HEK293 (cell line): ENCODE measurements at regions not wholly inside any gene's neighbourhood (a gene's known extent, or its start where the extent isn't known, plus 50 kb on each side); places are given as distances from the start of the nearest gene placed in this dataset.

Source experiments
- CTCF ChIA-PET: fragments of 350-600 bp; formaldehyde crosslinking; extraction: SDS; loops from one replicate; lab custom pipeline; 2021; ENCODE audit warnings: antibody characterized with exemption; lab: Yijun Ruan, JAX
- POLR2A ChIA-PET: fragments of 300-600 bp; formaldehyde crosslinking; extraction: SDS; loops from one replicate; lab custom pipeline; 2020; ENCODE audit warnings: antibody characterized with exemption, inconsistent platforms; lab: Yijun Ruan, JAX
- H3K27ac ChIP-seq: fragments of 200-500 bp; sonication (Bioruptor generic); 2 replicates; pipeline ENCODE4 v1.5.1; 2014; ENCODE audit warnings: low read depth, low read length, control low read depth, inconsistent platforms; ENCODE audit errors: extremely low read depth
- H3K36me3 ChIP-seq, 2 experiments: fragments of 200-500 bp in 1 of 2; sonication (Bioruptor generic) in 1 of 2; 1 replicate in 1 of 2; 2 replicates in 1 of 2; pipeline ENCODE4 v1.5.1; 2014 to 2017; ENCODE audit warnings: inconsistent platforms in 2 of 2, low read length in 2 of 2; ENCODE audit not compliant: control insufficient read depth in 2 of 2, insufficient read depth in 1 of 2
- H3K4me1 ChIP-seq: fragments of 200-500 bp; sonication (Bioruptor generic); 2 replicates; pipeline ENCODE4 v1.5.1; 2014; ENCODE audit warnings: mild to moderate bottlenecking, low read length, inconsistent platforms; ENCODE audit not compliant: control insufficient read depth, insufficient read depth
- H3K4me3 ChIP-seq: 2 replicates; pipeline ENCODE4 v1.5.1; 2011; ENCODE audit warnings: low read depth, mild to moderate bottlenecking, control low read depth, low read length, moderate library complexity
- H3K9me3 ChIP-seq: fragments of 200-500 bp; sonication (Bioruptor generic); 2 replicates; pipeline ENCODE4 v1.5.1; 2014; ENCODE audit warnings: low read depth, low read length, inconsistent platforms; ENCODE audit not compliant: control insufficient read depth, insufficient read depth
- GLI2 ChIP-seq: fragments of 450-650 bp; formaldehyde crosslinking; IDR thresholded peaks from 2 replicates; pipeline ENCODE4; 2017; ENCODE audit warnings: missing biosample characterization, missing genetic modification characterization, low read depth, borderline replicate concordance
- PRDM10 ChIP-seq: fragments of 450-650 bp; formaldehyde crosslinking; IDR thresholded peaks from 2 replicates; pipeline ENCODE4 v1.5.1; 2016; ENCODE audit warnings: missing biosample characterization, missing genetic modification characterization
- REPIN1 ChIP-seq: fragments of 450-650 bp; formaldehyde crosslinking; IDR thresholded peaks from 2 replicates; pipeline ENCODE4 v1.5.1; 2017; ENCODE audit warnings: missing biosample characterization, missing genetic modification characterization, low read depth
- SCRT2 ChIP-seq: fragments of 450-650 bp; formaldehyde crosslinking; IDR thresholded peaks from 2 replicates; pipeline ENCODE4 v1.5.1; 2016; ENCODE audit warnings: missing biosample characterization, missing genetic modification characterization
- YY1 ChIP-seq: fragments of 450-650 bp; formaldehyde crosslinking; IDR thresholded peaks from 2 replicates; pipeline ENCODE4 v1.5.1; 2018; ENCODE audit warnings: missing biosample characterization, missing genetic modification characterization
- ZBTB1 ChIP-seq: fragments of 450-650 bp; formaldehyde crosslinking; IDR thresholded peaks from 2 replicates; pipeline ENCODE4 v1.5.1; 2016; ENCODE audit warnings: missing biosample characterization, missing genetic modification characterization
- ZBTB26 ChIP-seq: fragments of 450-650 bp; formaldehyde crosslinking; optimal IDR thresholded peaks from 2 replicates; pipeline ENCODE3; 2016; ENCODE audit warnings: missing biosample characterization, mild to moderate bottlenecking, missing genetic modification characterization
- ZBTB48 ChIP-seq: fragments of 450-650 bp; formaldehyde crosslinking; IDR thresholded peaks from 2 replicates; pipeline ENCODE4 v1.5.1; 2016; ENCODE audit warnings: missing biosample characterization, missing genetic modification characterization
- ZNF121 ChIP-seq: fragments of 450-650 bp; formaldehyde crosslinking; IDR thresholded peaks from 2 replicates; pipeline ENCODE4 v1.5.1; 2016; ENCODE audit warnings: missing biosample characterization, missing genetic modification characterization
- ZNF146 ChIP-seq: fragments of 450-650 bp; formaldehyde crosslinking; IDR thresholded peaks from 2 replicates; pipeline ENCODE4 v1.5.1; 2016; ENCODE audit warnings: missing biosample characterization, missing genetic modification characterization
- ZNF394 ChIP-seq: fragments of 450-650 bp; formaldehyde crosslinking; IDR thresholded peaks from 2 replicates; pipeline ENCODE4 v1.5.1; 2016; ENCODE audit warnings: missing biosample characterization, missing genetic modification characterization, mild to moderate bottlenecking, moderate library complexity, borderline replicate concordance
- ZNF416 ChIP-seq: fragments of 450-650 bp; formaldehyde crosslinking; IDR thresholded peaks from 2 replicates; pipeline ENCODE4 v1.5.1; 2016; ENCODE audit warnings: missing biosample characterization, missing genetic modification characterization
- ZNF48 ChIP-seq: fragments of 450-650 bp; formaldehyde crosslinking; IDR thresholded peaks from 2 replicates; pipeline ENCODE4 v1.5.1; 2016; ENCODE audit warnings: missing biosample characterization, missing genetic modification characterization
- ZNF488 ChIP-seq: fragments of 450-650 bp; formaldehyde crosslinking; IDR thresholded peaks from 2 replicates; pipeline ENCODE4 v1.5.1; 2016; ENCODE audit warnings: missing biosample characterization, missing genetic modification characterization
- ZNF544 ChIP-seq: fragments of 450-650 bp; formaldehyde crosslinking; IDR thresholded peaks from 2 replicates; pipeline ENCODE4 v1.5.0; 2017; ENCODE audit warnings: missing biosample characterization, missing genetic modification characterization
- ZNF548 ChIP-seq: fragments of 450-650 bp; formaldehyde crosslinking; IDR thresholded peaks from 2 replicates; pipeline ENCODE4 v1.5.1; 2016; ENCODE audit warnings: missing biosample characterization, missing genetic modification characterization
- ZNF664 ChIP-seq: fragments of 450-650 bp; formaldehyde crosslinking; IDR thresholded peaks from 2 replicates; pipeline ENCODE4 v1.5.1; 2016; ENCODE audit warnings: missing biosample characterization, missing genetic modification characterization
- ZSCAN16 ChIP-seq: fragments of 450-650 bp; formaldehyde crosslinking; IDR thresholded peaks from 2 replicates; pipeline ENCODE4 v1.5.1; 2016; ENCODE audit warnings: missing biosample characterization, missing genetic modification characterization
- TF ChIP-seq, protein P1 (sequence below): IDR thresholded peaks from 2 replicates; pipeline ENCODE4 v1.6.1; 2011; ENCODE audit warnings: mild to moderate bottlenecking, low read depth, low read length, borderline replicate concordance

- TF ChIP-seq, protein P1, sequence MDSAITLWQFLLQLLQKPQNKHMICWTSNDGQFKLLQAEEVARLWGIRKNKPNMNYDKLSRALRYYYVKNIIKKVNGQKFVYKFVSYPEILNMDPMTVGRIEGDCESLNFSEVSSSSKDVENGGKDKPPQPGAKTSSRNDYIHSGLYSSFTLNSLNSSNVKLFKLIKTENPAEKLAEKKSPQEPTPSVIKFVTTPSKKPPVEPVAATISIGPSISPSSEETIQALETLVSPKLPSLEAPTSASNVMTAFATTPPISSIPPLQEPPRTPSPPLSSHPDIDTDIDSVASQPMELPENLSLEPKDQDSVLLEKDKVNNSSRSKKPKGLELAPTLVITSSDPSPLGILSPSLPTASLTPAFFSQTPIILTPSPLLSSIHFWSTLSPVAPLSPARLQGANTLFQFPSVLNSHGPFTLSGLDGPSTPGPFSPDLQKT = no peak
- TF ChIP-seq ZNF664 (tag by site-specific recombination) (no peak), ZBTB26 (tag by site-specific recombination) (no peak)
Observed at GRCh38 chr2:206876216-206876860, 63.0 kb upstream of the CPO start (continued).

GRCh38 chr2:206881708-206882410 is 57.5 kb upstream of the CPO start:
- TF ChIP-seq ZNF544 = no peak
- TF ChIP-seq PRDM10 (tag by site-specific recombination) = peak; percentile 69; the same call in 1 of the 2 replicates
- TF ChIP-seq GLI2 (tag by site-specific recombination) = no peak
- TF ChIP-seq ZNF488 (tag by site-specific recombination) = no peak
- no peak for TF ChIP-seq ZNF416 (tag by site-specific recombination)
- no peak for TF ChIP-seq ZNF394 (tag by site-specific recombination)
- no peak for TF ChIP-seq ZNF548
- TF ChIP-seq ZBTB1 (tag by site-specific recombination) = no peak
- Histone ChIP-seq H3K4me3 (no peak overlapping the region), H3K36me3 (no peaks in the 10 kb centered on the region), H3K9me3 (no peaks in the 10 kb centered on the region), H3K4me1 (no peaks in the 10 kb centered on the region), H3K27ac (no peak overlapping the region)
- POLR2A ChIA-PET = no interaction called here
- CTCF ChIA-PET = no interaction called here

DNA sequence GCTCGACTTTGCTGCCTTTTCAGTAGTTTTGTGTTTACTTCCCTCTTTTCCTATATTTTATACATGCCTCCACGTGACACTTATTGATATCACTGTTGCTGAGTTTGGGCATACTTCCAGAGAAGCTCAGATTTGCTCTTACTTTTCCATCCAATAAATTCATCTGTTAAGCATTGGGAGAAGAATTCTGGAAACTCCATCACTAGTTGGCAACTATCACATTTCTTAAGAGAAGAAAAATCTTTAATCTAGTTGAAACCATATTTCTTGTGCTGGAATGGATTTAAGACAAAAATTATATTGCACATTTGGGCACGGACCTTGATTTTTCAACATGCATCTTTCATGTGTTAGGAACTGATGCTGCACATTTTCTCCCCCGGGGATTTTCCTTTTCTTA is 52.6 kb upstream of the CPO start:
- Histone ChIP-seq H3K27ac (no peak overlapping the region), H3K4me1 (no peaks in the 10 kb centered on the region), H3K9me3 (no peaks in the 10 kb centered on the region), H3K36me3 (no peaks in the 10 kb centered on the region), H3K4me3 (no peak overlapping the region)
- POLR2A ChIA-PET = no interaction called here
- CTCF ChIA-PET = no interaction called here
- no peak for TF ChIP-seq REPIN1 (tag by site-specific recombination)
- TF ChIP-seq SCRT2 = no peak
- TF ChIP-seq GLI2 (tag by site-specific recombination) = no peak
- no peak for TF ChIP-seq YY1 (tag by site-specific recombination)
- TF ChIP-seq ZBTB48 (tag by site-specific recombination) = no peak
- TF ChIP-seq ZNF48 (tag by site-specific recombination) = no peak
- TF ChIP-seq ZNF121 = no peak
- no peak for TF ChIP-seq ZNF548
- no peak for TF ChIP-seq ZNF146 (tag by site-specific recombination)
- no peak for TF ChIP-seq ZSCAN16 (tag by site-specific recombination)
